ENCODE measurements at regions not wholly inside any gene's neighbourhood (a gene's known extent, or its start where the extent isn't known, plus 50 kb on each side); places are given as distances from the start of the nearest gene placed in this dataset.

DNA sequence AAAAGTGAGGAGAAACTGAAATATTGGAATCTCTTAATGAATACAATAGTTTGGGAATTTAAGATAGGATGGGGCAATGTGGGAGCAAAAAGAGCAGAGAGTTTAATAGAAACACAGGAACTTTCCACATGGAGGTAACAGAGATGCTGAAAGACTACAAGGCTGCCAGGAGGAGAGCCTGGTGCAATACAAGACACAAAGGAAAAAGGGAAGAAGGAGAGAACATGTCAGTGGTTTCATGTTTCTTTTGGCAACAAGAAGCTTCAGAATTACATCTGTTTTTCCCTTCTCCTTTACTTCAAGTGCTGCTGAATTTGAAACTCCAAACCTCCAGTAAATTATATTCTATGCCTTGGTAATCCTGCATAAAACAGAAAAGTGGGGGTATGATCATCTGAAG is 474.3 kb downstream of the FAT4 start:
- TF ChIP-seq CTCF (IDR thresholded peaks at IDR 0.05; ENCODE audit: borderline replicate concordance, extremely low read depth, low read length, poor library complexity, severe bottlenecking) (no peak), EZH2 (IDR thresholded peaks at IDR 0.05; ENCODE audit: borderline replicate concordance, low read depth, low read length, severe bottlenecking) (no peak)
